COLO668 (cell line): ENCODE measurements at regions not wholly inside any gene's neighbourhood (a gene's known extent, or its start where the extent isn't known, plus 50 kb on each side); places are given as distances from the start of the nearest gene placed in this dataset.
A peak's percentile ranks its signal among the peaks of the same experiment; 100 is the strongest.
"Not testable (repeated sequence)": the region's sequence is repeated elsewhere in the genome, so short reads cannot be mapped to it uniquely, and the experiment has no call there.

Source experiments
- DNase-seq: peaks from one replicate; lab custom pipeline; 2025; ENCODE audit not compliant: unreplicated experiment; lab: John Stamatoyannopoulos, UW

DNA sequence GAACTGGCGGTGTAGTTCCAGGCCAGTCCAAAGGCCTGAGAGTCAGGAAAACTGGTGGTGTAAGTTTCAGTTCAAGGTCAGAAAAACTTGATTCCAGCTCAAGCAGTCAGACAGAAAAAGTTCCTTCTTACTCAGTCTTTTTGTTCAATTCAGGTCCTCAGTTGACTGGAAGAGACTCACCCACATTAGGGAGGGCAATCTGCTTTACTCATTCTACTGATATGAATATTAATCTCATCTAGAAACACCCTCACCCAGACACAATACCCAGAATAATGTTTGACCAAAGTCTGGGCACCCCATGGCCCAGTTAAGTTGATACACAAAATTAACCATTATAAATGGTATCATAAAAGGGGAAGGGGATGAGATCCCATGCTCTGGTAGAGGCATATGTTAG, 50.1 kb upstream of the LTA4H start:
- no peak for DNase-seq

DNA sequence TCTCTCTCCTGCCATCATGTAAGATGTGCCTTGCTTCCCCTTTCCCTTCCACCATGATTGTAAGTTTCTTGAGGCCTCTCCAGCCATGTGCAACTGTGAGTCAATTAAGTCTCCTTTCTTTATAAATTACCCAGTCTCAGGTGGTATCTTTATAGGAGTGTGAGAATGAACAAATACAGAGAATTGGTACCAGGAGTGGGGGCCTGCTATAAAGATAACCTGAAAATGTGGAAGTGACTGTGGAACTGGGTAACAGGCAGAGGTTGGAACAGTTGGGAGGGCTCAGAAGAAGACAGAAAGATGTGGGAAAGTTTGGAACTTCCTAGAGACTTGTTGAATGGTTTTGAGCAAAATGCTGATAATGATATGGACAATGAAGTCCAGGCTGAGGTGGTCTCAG, 50.8 kb upstream of the LTA4H start:
- not testable (repeated sequence) for DNase-seq

- peak; percentile 18 for DNase-seq
These were observed 56.4 kb upstream of the LTA4H start for GRCh38 chr12:96091833-96092232.

- DNase-seq = peak; percentile 35
These were observed 58.3 kb upstream of the LTA4H start for GRCh38 chr12:96093543-96094196.

GRCh38 chr12:96094201-96094600, 58.8 kb upstream of the LTA4H start:
- DNase-seq = peak; percentile 88

DNA sequence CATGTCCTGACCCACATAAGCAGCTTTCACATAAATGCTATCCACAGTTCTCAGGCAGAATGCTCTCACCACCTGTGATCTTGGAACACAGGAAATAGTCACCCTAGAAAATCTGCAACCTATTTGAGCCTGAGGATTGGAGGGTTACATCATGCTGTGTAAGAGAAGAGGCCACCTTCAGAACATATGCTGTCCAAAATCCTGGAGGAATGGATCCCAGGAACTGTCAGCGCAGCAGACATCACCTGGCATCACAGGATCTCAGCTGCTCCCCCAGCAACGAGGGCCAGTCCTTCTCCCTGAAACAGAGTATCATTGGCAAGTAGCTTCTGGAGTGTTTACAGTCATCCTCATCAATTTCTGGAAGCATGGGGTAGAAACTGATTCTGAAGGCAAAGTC, 63.2 kb upstream of the LTA4H start:
- no peak for DNase-seq

DNA sequence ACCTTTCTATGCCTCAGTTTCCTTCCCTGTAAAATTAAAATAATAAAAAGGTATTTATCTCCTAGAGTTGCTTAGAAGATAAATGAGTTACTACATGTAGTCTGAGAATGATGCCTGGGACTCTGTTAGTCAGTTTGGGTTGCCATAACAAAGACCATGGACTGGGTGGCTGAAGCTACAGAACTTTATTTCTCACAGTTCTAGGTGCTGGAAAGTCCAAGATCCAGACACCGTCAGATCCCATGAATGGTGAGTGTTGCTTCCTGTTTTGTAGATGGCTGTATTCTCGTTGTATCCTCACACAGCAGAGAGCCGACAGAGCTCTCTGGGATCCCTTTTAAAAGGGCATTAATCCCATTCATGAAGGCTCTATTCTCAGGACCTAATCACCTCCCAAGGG, 64.0 kb upstream of the LTA4H start:
- DNase-seq = no peak

DNA sequence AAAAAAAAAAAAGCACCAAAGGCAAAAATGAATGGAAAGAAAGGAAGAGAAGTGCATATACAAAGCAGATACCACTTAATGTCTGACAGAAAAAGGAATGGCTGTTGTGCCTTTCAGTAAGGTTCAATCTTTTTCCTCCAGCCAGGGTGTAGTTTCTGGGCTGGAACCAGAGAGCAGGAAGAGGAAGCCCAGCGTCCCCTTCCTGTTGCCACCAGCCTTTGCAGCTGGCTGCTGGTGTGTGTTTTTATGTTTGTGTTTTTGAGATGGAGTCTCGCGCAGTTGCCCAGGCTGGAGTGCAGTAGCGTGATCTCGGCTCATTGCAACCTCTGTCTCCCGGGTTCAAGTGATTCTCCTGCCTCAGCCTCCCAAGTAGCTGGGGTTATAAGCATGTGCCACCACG, 64.6 kb upstream of the LTA4H start:
- no peak for DNase-seq

GRCh38 chr12:96101806-96102205, 66.4 kb upstream of the LTA4H start:
- no peak for DNase-seq

- no peak for DNase-seq
These were observed 67.8 kb upstream of the LTA4H start for GRCh38 chr12:96103067-96103644.

GRCh38 chr12:96104566-96104965, 69.2 kb upstream of the LTA4H start:
- DNase-seq = no peak

- no peak for DNase-seq
These were observed 70.8 kb upstream of the LTA4H start for GRCh38 chr12:96106137-96106536.

- no peak for DNase-seq
These were observed 71.8 kb upstream of the LTA4H start for GRCh38 chr12:96107236-96107635.

- DNase-seq = no peak
These were observed 72.9 kb upstream of the LTA4H start for GRCh38 chr12:96108321-96108720.

DNA sequence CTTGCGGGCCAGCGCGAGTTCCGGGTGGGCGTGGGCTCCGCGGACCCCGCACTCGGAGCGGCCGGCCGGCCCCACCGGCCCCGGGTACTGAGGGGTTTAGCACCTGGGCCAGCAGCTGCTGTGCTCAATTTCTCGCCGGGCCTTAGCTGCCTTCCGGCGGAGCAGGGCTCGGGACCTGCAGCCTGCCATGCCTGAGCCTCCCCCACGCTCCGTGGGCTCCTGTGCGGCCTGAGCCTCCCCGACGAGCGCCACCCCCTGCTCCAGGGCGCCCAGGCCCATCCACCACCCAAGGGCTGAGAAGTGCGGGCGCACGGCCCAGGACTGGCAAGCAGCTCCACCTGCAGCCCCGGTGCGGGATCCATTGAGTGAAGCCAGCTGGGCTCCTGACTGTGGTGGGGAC, 73.6 kb upstream of the LTA4H start:
- DNase-seq = not testable (repeated sequence)

DNA sequence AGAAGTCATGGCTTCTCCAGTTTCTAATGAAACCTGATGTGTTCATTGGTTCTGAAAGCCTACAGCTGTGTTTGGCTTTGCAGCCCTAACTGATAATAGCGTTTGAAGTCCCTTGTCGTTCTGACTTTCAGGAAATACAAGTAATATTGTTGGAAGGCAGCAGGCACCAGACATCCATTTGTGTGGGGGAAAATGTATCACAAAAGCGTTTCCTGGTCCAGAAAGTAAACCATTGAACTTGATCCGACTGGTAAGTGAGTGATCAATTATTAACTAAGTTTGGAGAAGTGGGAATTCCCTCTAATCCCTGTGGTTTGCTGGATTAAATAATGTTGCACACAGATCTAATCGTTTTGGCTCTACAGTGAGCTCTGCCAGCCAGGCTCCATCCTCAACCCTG, 77.3 kb upstream of the LTA4H start:
- peak; percentile 56 for DNase-seq

- DNase-seq = no peak
These were observed 76.7 kb upstream of the ELK3 start for GRCh38 chr12:96117460-96117859.

DNA sequence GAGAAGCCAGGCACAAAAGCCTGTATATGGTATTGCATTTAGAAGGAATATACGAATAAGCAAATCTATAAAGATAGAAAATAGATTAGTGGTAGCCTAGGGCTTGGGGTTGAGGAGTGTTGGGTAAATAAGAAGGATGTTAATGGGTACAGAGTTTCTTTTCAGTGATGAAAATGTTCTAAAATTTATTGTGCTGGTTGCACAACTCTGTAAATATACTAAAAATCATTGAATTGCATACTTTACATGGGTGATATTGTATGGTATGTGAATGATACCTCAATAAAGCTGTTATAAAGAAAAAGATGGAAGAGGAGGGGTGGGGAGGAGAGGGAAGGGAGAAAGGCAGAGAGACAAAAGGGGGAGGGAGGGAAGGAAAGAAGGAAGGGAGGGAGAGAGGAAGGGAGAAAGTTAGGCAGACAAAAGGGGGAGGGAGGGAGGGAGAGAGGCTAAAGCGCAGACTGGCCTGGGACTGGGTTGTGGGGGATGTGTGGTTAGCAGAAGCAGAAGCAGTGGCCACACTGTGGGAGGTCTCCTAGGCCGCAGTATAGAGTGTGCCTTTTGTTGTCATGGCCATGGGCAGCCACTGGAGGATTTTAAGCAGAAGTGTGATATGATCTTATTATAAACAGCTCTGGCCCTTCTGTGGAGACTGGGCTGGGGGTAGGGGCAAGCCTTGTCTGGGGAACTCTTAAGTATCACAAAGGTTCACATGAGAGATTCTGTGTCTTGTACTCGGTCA, 73.6 kb upstream of the ELK3 start:
- no peak for DNase-seq

DNA sequence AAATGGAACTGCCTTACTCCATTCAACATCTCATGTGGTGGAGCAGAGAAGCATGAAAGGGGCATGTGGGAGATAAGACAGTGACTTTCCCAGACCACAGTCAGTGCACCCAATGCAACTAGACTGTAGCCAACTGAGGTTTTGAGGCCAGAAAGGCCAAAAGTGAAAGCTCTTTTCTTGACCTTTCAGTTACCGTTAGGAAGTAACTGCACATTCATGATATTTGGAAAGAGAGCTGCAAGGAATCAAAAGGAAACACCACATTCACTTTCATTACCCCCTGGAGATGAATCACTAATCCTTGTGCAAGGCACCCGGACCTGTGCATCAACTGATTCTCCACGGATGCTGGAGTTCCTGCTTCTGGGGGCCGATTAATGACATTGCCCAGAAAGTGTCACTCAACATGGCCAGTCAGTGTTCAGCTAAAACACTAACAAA, 72.9 kb upstream of the ELK3 start:
- DNase-seq = no peak

GRCh38 chr12:96128292-96128691, 65.9 kb upstream of the ELK3 start:
- DNase-seq = not testable (repeated sequence)

DNA sequence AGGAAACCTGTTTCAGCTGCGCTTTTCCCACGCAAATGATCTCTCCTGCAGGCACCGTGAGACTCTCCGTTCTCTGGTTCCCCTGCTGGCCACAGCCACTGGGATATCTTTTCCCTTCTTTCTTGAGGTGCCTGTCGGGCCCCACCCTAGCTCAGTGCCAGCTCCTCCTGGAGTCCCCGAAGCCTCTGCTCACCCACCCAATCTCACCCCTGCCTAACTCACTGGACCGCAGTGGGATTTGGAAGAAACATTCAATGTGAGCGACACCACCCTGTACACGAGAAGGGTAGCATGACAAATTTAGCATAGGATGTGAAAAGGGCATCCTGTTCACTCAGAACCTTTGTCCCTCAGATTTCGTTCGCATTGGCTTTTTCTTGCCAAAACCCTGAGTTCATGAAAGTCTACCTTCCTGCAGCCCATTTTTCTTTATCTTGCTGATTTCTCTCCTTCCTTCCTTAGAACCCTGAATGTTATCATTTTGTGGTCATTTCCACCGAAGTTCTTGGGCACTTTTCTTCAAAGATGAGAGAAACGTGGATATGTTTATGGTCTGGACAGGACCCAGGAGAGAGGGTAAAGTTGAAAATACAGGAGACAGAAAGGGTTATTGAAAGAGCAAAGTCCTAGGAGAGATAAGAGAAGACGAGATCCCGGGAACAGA, 63.6 kb upstream of the ELK3 start:
- DNase-seq = no peak
